NT2/D1 (cell line): ENCODE measurements at regions not wholly inside any gene's neighbourhood (a gene's known extent, or its start where the extent isn't known, plus 50 kb on each side); places are given as distances from the start of the nearest gene placed in this dataset.

ENCODE experiments used
- DNase-seq: peaks from one replicate; pipeline ENCODE4 v3.0.0-alpha.2; 2011; ENCODE audit warnings: low read depth, low spot score
- H3K27me3 ChIP-seq: 2 replicates; pipeline ENCODE4 v1.6.0; 2011; ENCODE audit warnings: mild to moderate bottlenecking; ENCODE audit not compliant: insufficient read length, insufficient read depth
- H3K36me3 ChIP-seq: 2 replicates; pipeline ENCODE4 v1.6.1; 2011; ENCODE audit warnings: mild to moderate bottlenecking, low read length, mixed read lengths; ENCODE audit not compliant: insufficient read depth, insufficient read length
- H3K4me1 ChIP-seq: 2 replicates; pipeline ENCODE4 v1.5.1; 2011; ENCODE audit not compliant: insufficient read depth, insufficient read length
- H3K4me3 ChIP-seq: 2 replicates; pipeline ENCODE4 v1.5.1; 2011; ENCODE audit warnings: low read depth; ENCODE audit not compliant: insufficient read length
- H3K9ac ChIP-seq: 2 replicates; pipeline ENCODE4 v1.6.0; 2011; ENCODE audit warnings: low read depth; ENCODE audit not compliant: insufficient read length
- H3K9me3 ChIP-seq: 2 replicates; pipeline ENCODE4 v1.5.1; 2011; ENCODE audit warnings: mild to moderate bottlenecking, low read length; ENCODE audit not compliant: insufficient read depth
- SUZ12 ChIP-seq: IDR thresholded peaks from 2 replicates; pipeline ENCODE4 v1.6.1; 2011; ENCODE audit not compliant: insufficient read length, insufficient read depth; ENCODE audit errors: extremely low read depth
- YY1 ChIP-seq: IDR thresholded peaks from 2 replicates; pipeline ENCODE4 v1.6.1; 2011; ENCODE audit not compliant: insufficient read length, insufficient read depth
- ZNF274 ChIP-seq: IDR thresholded peaks from 2 replicates; pipeline ENCODE4 v1.6.1; 2011; ENCODE audit warnings: mild to moderate bottlenecking, low read depth, low read length

- TF ChIP-seq YY1 (no peak), SUZ12 (no peak), ZNF274 (no peak)
- Histone ChIP-seq H3K9ac (no peak overlapping the region), H3K4me1 (no peaks in the 10 kb centered on the region), H3K27me3 (no peaks in the 10 kb centered on the region), H3K4me3 (no peak overlapping the region), H3K9me3 (no peaks in the 10 kb centered on the region; the same call in 1 of the 2 replicates), H3K36me3 (no peaks in the 10 kb centered on the region)
- no peak for DNase-seq
Observed at GRCh38 chr5:73996151-73996755, 370.3 kb downstream of the ARHGEF28 start.

GRCh38 chr5:73994963-73995362, 369.0 kb downstream of the ARHGEF28 start:
- Histone ChIP-seq H3K4me3 (no peak overlapping the region), H3K9me3 (no peaks in the 10 kb centered on the region; the same call in 1 of the 2 replicates), H3K36me3 (no peaks in the 10 kb centered on the region), H3K27me3 (no peaks in the 10 kb centered on the region), H3K9ac (no peak overlapping the region), H3K4me1 (no peaks in the 10 kb centered on the region)
- no peak for TF ChIP-seq SUZ12
- TF ChIP-seq YY1, result no peak
- no peak for TF ChIP-seq ZNF274
- DNase-seq, result no peak
